DOHH2 (cell line): ENCODE measurements at regions not wholly inside any gene's neighbourhood (a gene's known extent, or its start where the extent isn't known, plus 50 kb on each side); places are given as distances from the start of the nearest gene placed in this dataset.

ENCODE experiments used
- EZH2phosphoT487 ChIP-seq: fragments of 200-600 bp; sonication (generic); IDR thresholded peaks from 2 replicates; pipeline ENCODE4 v1.6.1; 2017; ENCODE audit warnings: borderline replicate concordance, mild to moderate bottlenecking, antibody characterized with exemption, low read length, moderate library complexity, mixed read lengths
- TF ChIP-seq, protein P1 (sequence below): fragments of 200-600 bp; sonication (generic); IDR thresholded peaks from one replicate; pipeline ENCODE4 v1.5.1; 2014; ENCODE audit warnings: antibody characterized with exemption, mild to moderate bottlenecking, low read depth, low read length; ENCODE audit not compliant: poor library complexity, severe bottlenecking

DNA sequence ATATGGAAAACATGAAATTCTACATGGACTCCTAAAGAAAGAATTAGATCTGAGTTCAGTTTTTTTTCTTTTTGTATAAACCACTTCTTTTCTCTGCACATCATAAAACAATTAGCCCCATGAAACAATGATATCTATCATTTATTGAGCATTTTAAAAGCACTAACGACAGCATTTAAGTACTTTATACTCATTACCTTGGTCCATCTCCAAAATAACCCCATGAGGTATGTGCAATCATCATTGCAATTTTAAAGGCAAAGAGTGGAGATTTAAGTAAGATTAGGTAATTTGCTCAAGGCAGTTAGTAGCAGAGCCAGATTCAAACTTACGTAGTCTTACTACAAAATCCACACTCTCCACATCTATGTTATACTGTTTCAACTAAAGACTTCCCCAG lies 177.7 kb upstream of the RAG2 start:
- TF ChIP-seq, protein P1, sequence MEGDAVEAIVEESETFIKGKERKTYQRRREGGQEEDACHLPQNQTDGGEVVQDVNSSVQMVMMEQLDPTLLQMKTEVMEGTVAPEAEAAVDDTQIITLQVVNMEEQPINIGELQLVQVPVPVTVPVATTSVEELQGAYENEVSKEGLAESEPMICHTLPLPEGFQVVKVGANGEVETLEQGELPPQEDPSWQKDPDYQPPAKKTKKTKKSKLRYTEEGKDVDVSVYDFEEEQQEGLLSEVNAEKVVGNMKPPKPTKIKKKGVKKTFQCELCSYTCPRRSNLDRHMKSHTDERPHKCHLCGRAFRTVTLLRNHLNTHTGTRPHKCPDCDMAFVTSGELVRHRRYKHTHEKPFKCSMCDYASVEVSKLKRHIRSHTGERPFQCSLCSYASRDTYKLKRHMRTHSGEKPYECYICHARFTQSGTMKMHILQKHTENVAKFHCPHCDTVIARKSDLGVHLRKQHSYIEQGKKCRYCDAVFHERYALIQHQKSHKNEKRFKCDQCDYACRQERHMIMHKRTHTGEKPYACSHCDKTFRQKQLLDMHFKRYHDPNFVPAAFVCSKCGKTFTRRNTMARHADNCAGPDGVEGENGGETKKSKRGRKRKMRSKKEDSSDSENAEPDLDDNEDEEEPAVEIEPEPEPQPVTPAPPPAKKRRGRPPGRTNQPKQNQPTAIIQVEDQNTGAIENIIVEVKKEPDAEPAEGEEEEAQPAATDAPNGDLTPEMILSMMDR, result no peak
- no peak for TF ChIP-seq EZH2phosphoT487
